CD4-positive, alpha-beta memory T cell (primary cell): ENCODE measurements at regions not wholly inside any gene's neighbourhood (a gene's known extent, or its start where the extent isn't known, plus 50 kb on each side); places are given as distances from the start of the nearest gene placed in this dataset.

ENCODE experiments used
- CTCF ChIA-PET: fragments of 350-600 bp; sonication (Branson Sonifier 250); formaldehyde crosslinking; loops from one replicate; lab custom pipeline; 2021; ENCODE audit warnings: inconsistent platforms; ENCODE audit not compliant: partially characterized antibody; lab: Charles Lee
- POLR2A ChIA-PET: fragments of 350-600 bp; sonication (Branson Sonifier 250); formaldehyde crosslinking; loops from one replicate; lab custom pipeline; 2021; ENCODE audit not compliant: partially characterized antibody; lab: Charles Lee
- DNase-seq, 5 donors: peaks; one replicate each; pipeline versions ENCODE4 v3.0.0 to v3.0.0-alpha.2; 2020 to 2022; ENCODE audit warnings: mixed read lengths in 1 of 5
- H3K27ac ChIP-seq: one replicate; pipeline ENCODE4 v1.7.0; 2013; ENCODE audit warnings: low read depth, low read length
- H3K27me3 ChIP-seq: 2 replicates; pipeline ENCODE4 v1.7.0; 2013; ENCODE audit warnings: mild to moderate bottlenecking, low read length, moderate library complexity; ENCODE audit not compliant: insufficient read depth
- H3K36me3 ChIP-seq: 2 replicates; pipeline ENCODE4 v1.7.0; 2013; ENCODE audit warnings: mild to moderate bottlenecking, low read length, moderate library complexity; ENCODE audit not compliant: insufficient read depth
- H3K4me1 ChIP-seq: 2 replicates; pipeline ENCODE4 v1.7.0; 2013; ENCODE audit warnings: mild to moderate bottlenecking, low read length, moderate library complexity; ENCODE audit not compliant: insufficient read depth
- H3K4me3 ChIP-seq, 2 donors: one replicate each; pipeline ENCODE4 v1.7.0; 2013; ENCODE audit warnings: low read length in 2 of 2, mild to moderate bottlenecking in 1 of 2
- H3K9me3 ChIP-seq, 2 donors: one replicate each; pipeline ENCODE4 v1.7.0; 2013; ENCODE audit warnings: low read length in 2 of 2, control low read depth in 1 of 2; ENCODE audit not compliant: control insufficient read depth in 1 of 2
- H3K27ac Mint-ChIP-seq, 7 donors: one replicate each; pipeline ENCODE4 v1.8.0; 2020 to 2021; ENCODE audit warnings: mixed read lengths in 7 of 7, mild to moderate bottlenecking in 6 of 7, inconsistent platforms in 3 of 7, moderate library complexity in 3 of 7
- H3K27me3 Mint-ChIP-seq, 2 donors: one replicate each; pipeline ENCODE4 v1.8.0; 2020 to 2021; ENCODE audit warnings: mixed read lengths in 2 of 2
- H3K36me3 Mint-ChIP-seq, 2 donors: one replicate each; pipeline ENCODE4 v1.8.0; 2020 to 2021; ENCODE audit warnings: mixed read lengths in 2 of 2, inconsistent platforms in 1 of 2, mild to moderate bottlenecking in 1 of 2
- H3K4me1 Mint-ChIP-seq, 4 donors: one replicate each; pipeline ENCODE4 v1.8.0; 2020 to 2021; ENCODE audit warnings: mixed read lengths in 4 of 4, mild to moderate bottlenecking in 1 of 4
- H3K4me3 Mint-ChIP-seq, 8 donors: one replicate each; pipeline ENCODE4 v1.8.0; 2020 to 2021; ENCODE audit warnings: mixed read lengths in 8 of 8, mild to moderate bottlenecking in 7 of 8, moderate library complexity in 6 of 8, inconsistent platforms in 3 of 8
- H3K9me3 Mint-ChIP-seq, 8 donors: one replicate each; pipeline ENCODE4 v1.8.0; 2020 to 2021; ENCODE audit warnings: mixed read lengths in 8 of 8, mild to moderate bottlenecking in 5 of 8, inconsistent platforms in 3 of 8, moderate library complexity in 1 of 8
- intact Hi-C: fragments of 100-400 bp; cut with micrococcal nuclease; formaldehyde crosslinking; loops from one replicate; pipeline ENCODE4 v1.15.1; 2023

- Mint-ChIP-seq H3K4me3 (no peak overlapping the region), H3K27me3 (peaks cover 1 to 5% of the 10 kb centered on the region in 2 donors), H3K27ac (no peak overlapping the region), H3K36me3 (no peaks in the 10 kb centered on the region), H3K9me3 (peaks cover 0 to 6% (median 0%) of the 10 kb centered on the region in 8 donors), H3K4me1 (no peaks in the 10 kb centered on the region)
- DNase-seq: no peak
- ChIA-PET POLR2A (no interaction called here), CTCF (interaction anchor here (1.2 kb wide), 1 partner anchor 16 kb away, joined by 4 read pairs; no protein-coding TSS in a partner anchor)
- H3K27ac ChIP-seq: no peak overlapping the region
- no peaks in the 10 kb centered on the region for H3K27me3 ChIP-seq
- H3K4me3 ChIP-seq: no peak overlapping the region
- no peaks in the 10 kb centered on the region for H3K4me1 ChIP-seq
- no peaks in the 10 kb centered on the region for H3K9me3 ChIP-seq
- H3K36me3 ChIP-seq: no peaks in the 10 kb centered on the region
- intact Hi-C loops: no loop called here
Observed at GRCh38 chr4:163582703-163583102, 88.2 kb downstream of the TMA16 start.

DNA sequence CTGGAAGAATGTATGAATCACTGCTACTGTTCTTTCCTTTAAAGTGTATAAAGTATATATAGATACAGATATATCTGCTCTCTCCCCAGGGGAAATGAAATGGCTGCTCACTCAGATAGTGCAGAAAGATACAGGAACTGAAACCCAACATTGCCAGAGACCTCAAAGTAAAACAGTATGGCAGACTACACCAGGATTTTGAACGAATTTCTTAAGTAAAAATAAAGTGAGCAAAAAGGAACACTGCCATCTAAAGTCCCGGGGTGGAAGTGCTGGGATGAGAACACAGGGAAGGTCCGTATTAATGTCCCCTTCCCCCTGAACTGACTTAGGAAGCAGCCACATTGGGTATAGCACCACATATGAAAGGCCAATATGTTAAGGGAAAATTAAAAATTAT, 93.4 kb downstream of the TMA16 start:
- H3K36me3 Mint-ChIP-seq: no peaks in the 10 kb centered on the region
- H3K4me1 Mint-ChIP-seq: peaks cover 0 to 22% (median 8%) of the 10 kb centered on the region in 4 donors
- Histone ChIP-seq H3K27ac (no peak overlapping the region), H3K27me3 (no peaks in the 10 kb centered on the region), H3K4me3 (no peak overlapping the region), H3K4me1 (peaks cover 6% of the 10 kb centered on the region), H3K9me3 (no peaks in the 10 kb centered on the region), H3K36me3 (no peaks in the 10 kb centered on the region)
- H3K27ac Mint-ChIP-seq: no peak overlapping the region
- intact Hi-C loops: no loop called here
- no peak overlapping the region for H3K4me3 Mint-ChIP-seq
- POLR2A ChIA-PET: no interaction called here
- peaks cover 0 to 7% of the 10 kb centered on the region in 2 donors for H3K27me3 Mint-ChIP-seq
- CTCF ChIA-PET: interaction anchor here (1.2 kb wide), 1 partner anchor 36 kb away, joined by 3 read pairs; no protein-coding TSS in a partner anchor
- peaks cover 0 to under 1% (median 0%) of the 10 kb centered on the region in 8 donors for H3K9me3 Mint-ChIP-seq
- DNase-seq: no peak

- Histone ChIP-seq H3K27ac (no peak overlapping the region), H3K9me3 (no peaks in the 10 kb centered on the region), H3K4me1 (peaks cover 6% of the 10 kb centered on the region), H3K4me3 (no peak overlapping the region), H3K36me3 (no peaks in the 10 kb centered on the region), H3K27me3 (no peaks in the 10 kb centered on the region)
- ChIA-PET CTCF (no interaction called here), POLR2A (no interaction called here)
- intact Hi-C loops: no loop called here
- no peak overlapping the region for H3K27ac Mint-ChIP-seq
- no peaks in the 10 kb centered on the region for H3K36me3 Mint-ChIP-seq
- H3K9me3 Mint-ChIP-seq: no peaks in the 10 kb centered on the region
- peaks cover 0 to 22% (median 8%) of the 10 kb centered on the region in 4 donors for H3K4me1 Mint-ChIP-seq
- H3K4me3 Mint-ChIP-seq: no peak overlapping the region
- peaks cover 0 to 7% of the 10 kb centered on the region in 2 donors for H3K27me3 Mint-ChIP-seq
- no peak for DNase-seq
Observed at GRCh38 chr4:163588532-163588931, 94.0 kb downstream of the TMA16 start.

DNA sequence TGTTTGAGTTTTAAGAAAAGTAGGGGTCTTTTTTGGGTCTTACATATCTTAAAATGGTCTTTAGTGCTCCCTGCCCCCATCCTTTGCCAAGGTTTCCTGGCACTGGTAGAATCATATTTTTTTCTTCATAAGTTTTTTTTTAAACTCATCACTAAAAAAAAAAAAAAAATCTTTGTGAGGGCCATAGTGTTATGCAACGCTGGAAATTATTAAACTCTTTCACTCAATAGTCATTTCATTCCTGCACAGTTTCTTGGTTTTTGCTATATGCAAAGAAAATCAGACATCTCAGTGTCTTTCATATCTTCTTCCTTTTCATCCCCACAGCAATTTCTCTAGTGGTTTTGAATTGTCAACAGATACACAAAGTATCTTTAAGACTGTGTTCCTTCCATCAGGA, 95.6 kb downstream of the TMA16 start:
- ChIA-PET POLR2A (no interaction called here), CTCF (interaction anchor here (1.2 kb wide), 1 partner anchor 21 kb away, joined by 3 read pairs; no protein-coding TSS in a partner anchor)
- no peaks in the 10 kb centered on the region for H3K36me3 Mint-ChIP-seq
- Histone ChIP-seq H3K4me1 (peaks cover 6% of the 10 kb centered on the region), H3K4me3 (no peak overlapping the region), H3K27ac (no peak overlapping the region), H3K36me3 (no peaks in the 10 kb centered on the region), H3K27me3 (no peaks in the 10 kb centered on the region), H3K9me3 (no peaks in the 10 kb centered on the region)
- no peak overlapping the region for H3K27ac Mint-ChIP-seq
- DNase-seq: no peak
- peaks cover 2 to 6% of the 10 kb centered on the region in 2 donors for H3K27me3 Mint-ChIP-seq
- no peak overlapping the region for H3K4me3 Mint-ChIP-seq
- peaks cover 0 to 22% (median 8%) of the 10 kb centered on the region in 4 donors for H3K4me1 Mint-ChIP-seq
- no peaks in the 10 kb centered on the region for H3K9me3 Mint-ChIP-seq
- intact Hi-C loops: no loop called here

- no peak for DNase-seq
- Histone ChIP-seq H3K27me3 (no peaks in the 10 kb centered on the region), H3K4me3 (no peak overlapping the region), H3K27ac (no peak overlapping the region), H3K4me1 (peaks cover 6% of the 10 kb centered on the region), H3K36me3 (no peaks in the 10 kb centered on the region), H3K9me3 (no peaks in the 10 kb centered on the region)
- Mint-ChIP-seq H3K9me3 (no peaks in the 10 kb centered on the region), H3K4me3 (no peak overlapping the region), H3K36me3 (no peaks in the 10 kb centered on the region), H3K4me1 (peaks cover 0 to 22% (median 8%) of the 10 kb centered on the region in 4 donors), H3K27ac (no peak overlapping the region), H3K27me3 (peaks cover 2 to 6% of the 10 kb centered on the region in 2 donors)
- ChIA-PET CTCF (interaction anchor here (0.9 to 1.5 kb wide), 3 partner anchors 15 to 35 kb away, joined by 3 read pairs; no protein-coding TSS in a partner anchor), POLR2A (no interaction called here)
- intact Hi-C loops: no loop called here
Observed at GRCh38 chr4:163590619-163591264, 96.3 kb downstream of the TMA16 start.

- Histone ChIP-seq H3K27me3 (no peaks in the 10 kb centered on the region), H3K4me3 (no peak overlapping the region), H3K27ac (no peak overlapping the region), H3K9me3 (no peaks in the 10 kb centered on the region), H3K4me1 (peaks cover 6% of the 10 kb centered on the region), H3K36me3 (no peaks in the 10 kb centered on the region)
- H3K36me3 Mint-ChIP-seq: no peaks in the 10 kb centered on the region
- H3K9me3 Mint-ChIP-seq: no peaks in the 10 kb centered on the region
- peaks cover 0 to 22% (median 8%) of the 10 kb centered on the region in 4 donors for H3K4me1 Mint-ChIP-seq
- no peak for DNase-seq
- ChIA-PET POLR2A (no interaction called here), CTCF (interaction anchor here (0.7 to 1.5 kb wide), 3 partner anchors 16 to 42 kb away, joined by 3 read pairs; no protein-coding TSS in a partner anchor)
- no peak overlapping the region for H3K4me3 Mint-ChIP-seq
- peaks cover 2 to 9% of the 10 kb centered on the region in 2 donors for H3K27me3 Mint-ChIP-seq
- H3K27ac Mint-ChIP-seq: no peak overlapping the region
- intact Hi-C loops: no loop called here
Observed at GRCh38 chr4:163591614-163592020, 97.1 kb downstream of the TMA16 start.

- Mint-ChIP-seq H3K4me3 (no peak overlapping the region), H3K27me3 (peaks cover 2 to 9% of the 10 kb centered on the region in 2 donors), H3K4me1 (peaks cover 0 to 22% (median 8%) of the 10 kb centered on the region in 4 donors), H3K36me3 (no peaks in the 10 kb centered on the region), H3K9me3 (no peaks in the 10 kb centered on the region), H3K27ac (peak overlapping the region in 1 of 7 donors; percentile 19)
- no peaks in the 10 kb centered on the region for H3K9me3 ChIP-seq
- CTCF ChIA-PET: interaction anchor here (1.6 kb wide), 1 partner anchor 36 kb away, joined by 3 read pairs; no protein-coding TSS in a partner anchor
- peaks cover 6% of the 10 kb centered on the region for H3K4me1 ChIP-seq
- no peaks in the 10 kb centered on the region for H3K36me3 ChIP-seq
- POLR2A ChIA-PET: no interaction called here
- intact Hi-C loops: no loop called here
- H3K27me3 ChIP-seq: no peaks in the 10 kb centered on the region
- DNase-seq: no peak
- H3K4me3 ChIP-seq: no peak overlapping the region
- H3K27ac ChIP-seq: no peak overlapping the region
Observed at GRCh38 chr4:163592212-163592611, 97.7 kb downstream of the TMA16 start.
